WERI-Rb-1 (cell line): ENCODE measurements at regions not wholly inside any gene's neighbourhood (a gene's known extent, or its start where the extent isn't known, plus 50 kb on each side); places are given as distances from the start of the nearest gene placed in this dataset.

Experiments used
- DNase-seq: peaks from one replicate; pipeline ENCODE4 v3.0.0-alpha.2; 2020
- H3K27ac ChIP-seq: fragments of 250-450 bp; sonication (Bioruptor Pico); 2 replicates; pipeline ENCODE4 v1.5.1; 2020; ENCODE audit warnings: mild to moderate bottlenecking, moderate library complexity
- H3K27me3 ChIP-seq: fragments of 250-450 bp; sonication (Bioruptor Pico); 2 replicates; pipeline ENCODE4 v1.5.1; 2021; ENCODE audit warnings: mild to moderate bottlenecking, low read depth, moderate library complexity; ENCODE audit not compliant: insufficient read depth, severe bottlenecking
- H3K36me3 ChIP-seq: fragments of 250-450 bp; sonication (Bioruptor Pico); 2 replicates; pipeline ENCODE4 v1.5.1; 2020; ENCODE audit warnings: mild to moderate bottlenecking, moderate library complexity
- H3K4me3 ChIP-seq: 2 replicates; pipeline ENCODE4 v1.5.1; 2011; ENCODE audit warnings: low read depth, mild to moderate bottlenecking, control low read depth, low read length
- H3K9me3 ChIP-seq: fragments of 250-450 bp; sonication (Bioruptor Pico); 2 replicates; pipeline ENCODE4 v1.5.1; 2021; ENCODE audit warnings: mild to moderate bottlenecking, moderate library complexity; ENCODE audit not compliant: severe bottlenecking
- CTCF ChIP-seq: IDR thresholded peaks from 2 replicates; pipeline ENCODE4 v1.5.1; 2011; ENCODE audit warnings: low read depth, mild to moderate bottlenecking, control low read depth, inconsistent platforms, low read length

GRCh38 chr16:72715267-72715666 lies 332.7 kb downstream of the ZFHX3 start:
- Histone ChIP-seq H3K36me3 (no peaks in the 10 kb centered on the region; the same call in 1 of the 2 replicates), H3K27me3 (no peaks in the 10 kb centered on the region), H3K4me3 (no peak overlapping the region), H3K9me3 (no peaks in the 10 kb centered on the region), H3K27ac (no peak overlapping the region)
- no peak for TF ChIP-seq CTCF
- no peak for DNase-seq

- Histone ChIP-seq H3K36me3 (no peaks in the 10 kb centered on the region; the same call in 1 of the 2 replicates), H3K27me3 (no peaks in the 10 kb centered on the region), H3K9me3 (no peaks in the 10 kb centered on the region), H3K27ac (no peak overlapping the region), H3K4me3 (no peak overlapping the region)
- DNase-seq = no peak
- TF ChIP-seq CTCF = no peak
Measured at GRCh38 chr16:72711823-72712222, 336.1 kb downstream of the ZFHX3 start.

- no peak for TF ChIP-seq CTCF
- Histone ChIP-seq H3K36me3 (no peaks in the 10 kb centered on the region), H3K9me3 (no peaks in the 10 kb centered on the region), H3K27ac (no peak overlapping the region), H3K4me3 (no peak overlapping the region), H3K27me3 (no peaks in the 10 kb centered on the region)
- DNase-seq = no peak
Measured at GRCh38 chr16:72705801-72706200, 342.1 kb downstream of the ZFHX3 start.

GRCh38 chr16:72704746-72705372 lies 343.1 kb downstream of the ZFHX3 start:
- H3K4me3 ChIP-seq = no peak overlapping the region
- H3K27me3 ChIP-seq = no peaks in the 10 kb centered on the region
- DNase-seq = no peak
- TF ChIP-seq CTCF = no peak
- no peak overlapping the region for H3K27ac ChIP-seq
- no peaks in the 10 kb centered on the region for H3K36me3 ChIP-seq
- no peaks in the 10 kb centered on the region for H3K9me3 ChIP-seq

- Histone ChIP-seq H3K36me3 (no peaks in the 10 kb centered on the region), H3K4me3 (no peak overlapping the region), H3K27ac (no peak overlapping the region), H3K9me3 (no peaks in the 10 kb centered on the region), H3K27me3 (no peaks in the 10 kb centered on the region)
- no peak for DNase-seq
- TF ChIP-seq CTCF = no peak
Measured at GRCh38 chr16:72689851-72690250, 358.1 kb downstream of the ZFHX3 start.

GRCh38 chr16:72680732-72681131 lies 367.2 kb downstream of the ZFHX3 start:
- Histone ChIP-seq H3K27me3 (no peaks in the 10 kb centered on the region), H3K27ac (no peak overlapping the region), H3K4me3 (no peak overlapping the region), H3K9me3 (no peaks in the 10 kb centered on the region), H3K36me3 (no peaks in the 10 kb centered on the region)
- no peak for TF ChIP-seq CTCF
- no peak for DNase-seq
